IPS DF 6.9 (cell line): ENCODE measurements at regions not wholly inside any gene's neighbourhood (a gene's known extent, or its start where the extent isn't known, plus 50 kb on each side); places are given as distances from the start of the nearest gene placed in this dataset.

Experiments
- DNase-seq: peaks from one replicate; pipeline ENCODE4 v3.0.0-alpha.2; 2013; ENCODE audit warnings: low read depth, low spot score
- H3K27ac ChIP-seq: one replicate; pipeline ENCODE4 v1.5.1; 2013; ENCODE audit warnings: low read length, control low read depth
- H3K27me3 ChIP-seq: 2 replicates; pipeline ENCODE4 v1.6.1; 2013; ENCODE audit warnings: mild to moderate bottlenecking, low read length; ENCODE audit not compliant: control insufficient read depth, insufficient read depth
- H3K36me3 ChIP-seq: 2 replicates; pipeline ENCODE4 v1.6.1; 2013; ENCODE audit warnings: low read length; ENCODE audit not compliant: control insufficient read depth, insufficient read depth
- H3K4me1 ChIP-seq: 2 replicates; pipeline ENCODE4 v1.6.1; 2013; ENCODE audit warnings: low read length; ENCODE audit not compliant: control insufficient read depth, insufficient read depth
- H3K4me3 ChIP-seq: 2 replicates; pipeline ENCODE4 v1.5.1; 2013; ENCODE audit warnings: mild to moderate bottlenecking, low read length
- H3K9me3 ChIP-seq: 2 replicates; pipeline ENCODE4 v1.6.1; 2013; ENCODE audit warnings: low read length, inconsistent platforms; ENCODE audit not compliant: control insufficient read depth, insufficient read depth
- WGBS: extraction: QIAGEN DNeasy Blood & Tissue Kit; methylation state at CpG from one replicate; pipeline ENCODE4 v1.1.7; 2013; ENCODE audit warnings: mixed read lengths, missing lambda C conversion rate; ENCODE audit not compliant: insufficient read length, insufficient coverage; 5-methylcytosine and 5-hydroxymethylcytosine counted together

GRCh38 chr12:90515199-90516175 lies 439.5 kb downstream of the CCER1 start:
- DNase-seq, result no peak
- H3K4me1 ChIP-seq, result peaks cover 2% of the 10 kb centered on the region; the same call in 1 of the 2 replicates
- no peaks in the 10 kb centered on the region for H3K27me3 ChIP-seq
- H3K36me3 ChIP-seq, result no peaks in the 10 kb centered on the region
- no peak overlapping the region for H3K4me3 ChIP-seq
- whole genome bisulfite sequencing, result no CpG with 5 or more reads among the region's 2 CpGs
- H3K27ac ChIP-seq, result no peak overlapping the region
- no peaks in the 10 kb centered on the region for H3K9me3 ChIP-seq

DNA sequence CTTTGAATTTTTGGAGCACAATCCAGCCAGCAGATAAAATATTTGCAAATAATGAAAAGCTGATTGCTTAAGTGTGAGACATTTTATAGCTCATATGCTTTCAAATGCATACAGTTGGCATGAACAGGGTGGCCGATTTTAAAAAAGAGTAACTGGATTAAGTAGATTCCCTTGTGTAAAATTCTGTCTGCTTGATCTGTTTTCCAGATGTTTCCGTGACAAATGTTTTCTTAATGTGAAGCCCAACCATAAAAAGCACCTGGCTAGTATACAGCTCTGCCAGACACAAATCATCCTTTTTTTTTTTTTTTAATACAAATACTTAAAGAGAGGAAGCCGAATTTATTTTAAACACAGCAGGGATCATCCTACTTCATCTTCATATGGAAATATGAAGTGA lies 440.7 kb downstream of the CCER1 start:
- H3K36me3 ChIP-seq, result no peaks in the 10 kb centered on the region
- no CpG with 5 or more reads among the region's 3 CpGs for WGBS

GRCh38 chr12:90512518-90512917 lies 442.5 kb downstream of the CCER1 start:
- DNase-seq, result peak; percentile 25
- Histone ChIP-seq H3K9me3 (no peaks in the 10 kb centered on the region), H3K4me1 (peaks cover 2% of the 10 kb centered on the region; the same call in 1 of the 2 replicates), H3K27me3 (no peaks in the 10 kb centered on the region), H3K27ac (no peak overlapping the region), H3K36me3 (no peaks in the 10 kb centered on the region), H3K4me3 (no peak overlapping the region)
- WGBS, result no CpG with 5 or more reads among the region's 1 CpG

More for the DNA sequence above, 440.7 kb downstream of the CCER1 start:
- H3K4me1 ChIP-seq, result peaks cover 2% of the 10 kb centered on the region; the same call in 1 of the 2 replicates
- no peak overlapping the region for H3K4me3 ChIP-seq
- no peaks in the 10 kb centered on the region for H3K9me3 ChIP-seq
- no peak overlapping the region for H3K27ac ChIP-seq
- no peak for DNase-seq
- H3K27me3 ChIP-seq, result no peaks in the 10 kb centered on the region

DNA sequence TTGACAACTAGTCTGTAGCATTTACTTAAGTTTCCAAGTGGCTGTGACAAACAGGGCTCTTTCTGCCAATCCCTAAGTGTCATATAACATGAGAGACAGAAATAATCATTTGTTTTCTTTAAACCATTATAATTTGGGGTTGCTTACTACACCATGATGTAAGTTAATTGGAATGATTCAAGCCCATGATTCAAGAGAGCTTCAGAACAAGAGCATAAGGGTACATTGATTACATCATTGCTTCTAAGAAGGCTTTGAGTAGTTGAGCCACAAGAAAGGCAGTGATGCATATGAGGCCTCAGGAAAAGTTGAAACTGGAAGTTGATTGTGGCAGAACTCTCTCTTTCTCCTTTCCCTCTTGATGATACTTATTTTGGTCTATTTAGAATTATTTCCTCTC lies 444.0 kb downstream of the CCER1 start:
- H3K36me3 ChIP-seq, result no peaks in the 10 kb centered on the region
- H3K27ac ChIP-seq, result no peak overlapping the region
- no peaks in the 10 kb centered on the region for H3K27me3 ChIP-seq
- no peaks in the 10 kb centered on the region for H3K9me3 ChIP-seq
- H3K4me1 ChIP-seq, result peaks cover 2% of the 10 kb centered on the region; the same call in 1 of the 2 replicates
- no peak for DNase-seq
- no peak overlapping the region for H3K4me3 ChIP-seq

DNA sequence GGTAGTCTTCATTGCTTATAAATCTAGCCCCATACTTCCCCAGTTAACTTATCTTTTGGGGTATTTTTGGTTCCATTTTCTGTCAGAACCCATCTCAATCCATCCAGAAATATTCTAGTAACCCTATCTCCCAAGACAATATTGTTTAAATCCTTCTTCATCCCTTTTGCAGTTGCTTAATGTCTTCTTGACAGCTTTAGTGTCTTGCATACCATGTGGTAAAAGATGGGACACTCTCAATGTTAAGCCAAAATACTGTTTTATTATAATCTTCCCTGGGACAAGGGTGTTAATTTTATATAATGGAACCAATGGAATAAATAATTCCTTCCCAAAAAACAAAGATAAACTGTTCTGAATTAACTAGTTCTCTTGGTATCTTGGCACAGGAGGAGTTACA lies 450.2 kb downstream of the CCER1 start:
- no peak overlapping the region for H3K27ac ChIP-seq
- no peaks in the 10 kb centered on the region for H3K9me3 ChIP-seq

GRCh38 chr12:90502070-90502469 lies 452.9 kb downstream of the CCER1 start:
- Histone ChIP-seq H3K27ac (no peak overlapping the region), H3K4me1 (no peaks in the 10 kb centered on the region), H3K36me3 (no peaks in the 10 kb centered on the region), H3K27me3 (no peaks in the 10 kb centered on the region), H3K9me3 (no peaks in the 10 kb centered on the region), H3K4me3 (no peak overlapping the region)
- no peak for DNase-seq

More for the DNA sequence above, 450.2 kb downstream of the CCER1 start:
- no peak overlapping the region for H3K4me3 ChIP-seq
- no peaks in the 10 kb centered on the region for H3K36me3 ChIP-seq
- no peaks in the 10 kb centered on the region for H3K4me1 ChIP-seq
- DNase-seq, result no peak
- no peaks in the 10 kb centered on the region for H3K27me3 ChIP-seq

DNA sequence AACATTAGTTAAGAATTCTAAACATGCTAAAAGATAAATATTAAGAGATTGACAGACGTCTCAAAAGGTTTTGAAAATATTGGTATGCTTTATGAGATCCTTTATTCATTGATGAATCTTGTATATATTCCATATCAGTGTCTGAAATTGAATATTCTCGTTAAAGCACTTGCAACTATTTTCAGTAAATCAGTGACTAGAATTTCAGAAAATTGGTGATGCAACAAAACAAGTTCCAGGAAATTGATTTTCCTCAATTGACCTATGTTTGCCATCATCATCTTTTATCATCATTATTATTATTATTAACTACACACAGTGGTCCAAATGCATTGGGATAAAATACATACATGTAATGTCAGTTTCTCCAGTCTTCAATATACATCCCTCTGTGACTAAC lies 453.6 kb downstream of the CCER1 start:
- DNase-seq, result no peak
- H3K9me3 ChIP-seq, result no peaks in the 10 kb centered on the region
- H3K27me3 ChIP-seq, result no peaks in the 10 kb centered on the region
- H3K27ac ChIP-seq, result no peak overlapping the region
- no CpG with 5 or more reads among the region's 2 CpGs for WGBS
- no peaks in the 10 kb centered on the region for H3K4me1 ChIP-seq
- no peaks in the 10 kb centered on the region for H3K36me3 ChIP-seq
- H3K4me3 ChIP-seq, result no peak overlapping the region

DNA sequence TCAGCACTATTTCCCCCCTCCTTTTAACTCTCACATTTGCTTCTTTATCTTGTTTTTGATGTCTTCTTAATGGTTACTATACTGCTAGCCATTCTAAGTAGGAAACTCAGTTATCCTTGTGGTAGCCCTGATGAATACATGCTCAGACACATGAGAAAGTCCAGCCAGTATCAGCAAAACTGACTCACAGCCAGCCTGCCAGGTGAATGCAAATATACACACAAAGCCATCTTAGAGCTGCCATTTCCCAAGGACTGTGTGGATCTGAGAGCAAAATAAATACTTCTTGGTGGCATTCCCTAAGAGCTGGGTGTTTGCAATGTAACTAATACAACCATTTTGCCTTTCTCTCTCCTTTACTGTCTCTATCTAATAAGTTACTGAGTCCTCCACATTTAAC lies 455.2 kb downstream of the CCER1 start:
- Histone ChIP-seq H3K27ac (no peak overlapping the region), H3K4me3 (no peak overlapping the region), H3K27me3 (no peaks in the 10 kb centered on the region), H3K36me3 (no peaks in the 10 kb centered on the region), H3K4me1 (no peaks in the 10 kb centered on the region), H3K9me3 (no peaks in the 10 kb centered on the region)
- no peak for DNase-seq

- Histone ChIP-seq H3K9me3 (no peaks in the 10 kb centered on the region), H3K27ac (no peak overlapping the region), H3K27me3 (no peaks in the 10 kb centered on the region), H3K4me3 (no peak overlapping the region), H3K36me3 (no peaks in the 10 kb centered on the region), H3K4me1 (no peaks in the 10 kb centered on the region)
- DNase-seq, result no peak
- WGBS, result no CpG with 5 or more reads among the region's 6 CpGs
These were observed 456.9 kb downstream of the CCER1 start for GRCh38 chr12:90497923-90498545.

DNA sequence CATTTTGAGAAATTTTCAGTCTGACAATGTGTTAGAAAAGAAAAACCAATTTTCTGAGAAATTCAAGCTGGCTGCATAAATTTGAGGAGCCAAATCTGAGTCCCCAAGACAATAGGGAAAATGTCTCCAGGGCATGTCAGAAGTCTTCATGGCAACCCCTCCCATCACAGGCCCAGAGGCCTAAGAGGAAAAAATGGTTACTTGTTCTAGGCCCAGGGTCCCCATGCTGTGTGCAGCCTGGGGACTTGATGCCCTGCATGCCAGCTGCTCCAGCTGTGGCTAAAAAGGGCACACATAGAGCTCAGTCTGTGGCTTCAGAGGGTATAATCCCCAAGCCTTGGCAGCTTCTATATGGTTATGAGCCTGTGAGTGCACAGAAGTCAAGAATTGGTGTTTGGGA lies 464.6 kb downstream of the CCER1 start:
- H3K9me3 ChIP-seq, result no peaks in the 10 kb centered on the region
- H3K27ac ChIP-seq, result no peak overlapping the region
- no peak for DNase-seq
- no peaks in the 10 kb centered on the region for H3K36me3 ChIP-seq
- H3K4me3 ChIP-seq, result no peak overlapping the region
- no peaks in the 10 kb centered on the region for H3K4me1 ChIP-seq
- H3K27me3 ChIP-seq, result no peaks in the 10 kb centered on the region

GRCh38 chr12:90489141-90489540 lies 465.8 kb downstream of the CCER1 start:
- H3K36me3 ChIP-seq, result no peaks in the 10 kb centered on the region
- no peaks in the 10 kb centered on the region for H3K4me1 ChIP-seq
- no peak overlapping the region for H3K27ac ChIP-seq
- WGBS, result no CpG with 5 or more reads among the region's 3 CpGs
- H3K27me3 ChIP-seq, result no peaks in the 10 kb centered on the region
- no peaks in the 10 kb centered on the region for H3K9me3 ChIP-seq
- H3K4me3 ChIP-seq, result no peak overlapping the region
- no peak for DNase-seq
